ENCODE measurements at regions not wholly inside any gene's neighbourhood (a gene's known extent, or its start where the extent isn't known, plus 50 kb on each side); places are given as distances from the start of the nearest gene placed in this dataset.

DNA sequence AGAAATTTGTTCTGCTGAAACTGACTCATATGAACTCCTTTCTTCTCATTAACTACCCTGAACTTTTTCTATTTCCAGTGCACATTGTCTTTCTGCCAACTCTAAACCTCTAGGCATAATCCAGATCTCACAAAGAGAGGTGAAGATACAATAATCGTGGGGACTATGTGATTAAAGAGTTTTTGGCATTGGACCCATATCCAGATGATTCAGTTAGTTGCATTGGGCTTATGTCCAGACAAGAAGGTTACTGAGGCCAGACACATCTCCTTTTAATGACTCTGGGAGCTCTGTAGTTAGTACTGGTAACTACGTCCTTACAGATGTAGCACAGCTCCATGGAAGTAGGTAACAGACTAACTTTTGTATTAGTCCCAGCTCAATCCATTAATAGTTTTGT is 273.0 kb downstream of the CASP12 start:
- no peak for TF ChIP-seq RAD21 (IDR thresholded peaks at IDR 0.05; ENCODE audit: low read depth)
- TF ChIP-seq YY1 (IDR thresholded peaks at IDR 0.05; ENCODE audit: low read depth): no peak
- TF ChIP-seq, protein P1, sequence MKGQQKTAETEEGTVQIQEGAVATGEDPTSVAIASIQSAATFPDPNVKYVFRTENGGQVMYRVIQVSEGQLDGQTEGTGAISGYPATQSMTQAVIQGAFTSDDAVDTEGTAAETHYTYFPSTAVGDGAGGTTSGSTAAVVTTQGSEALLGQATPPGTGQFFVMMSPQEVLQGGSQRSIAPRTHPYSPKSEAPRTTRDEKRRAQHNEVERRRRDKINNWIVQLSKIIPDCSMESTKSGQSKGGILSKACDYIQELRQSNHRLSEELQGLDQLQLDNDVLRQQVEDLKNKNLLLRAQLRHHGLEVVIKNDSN (IDR thresholded peaks at IDR 0.05): no peak
- TF ChIP-seq TCF12 (IDR thresholded peaks at IDR 0.05; ENCODE audit: low read depth): no peak
- no peak for TF ChIP-seq TEAD4 (IDR thresholded peaks at IDR 0.05)
- TF ChIP-seq, protein P2, sequence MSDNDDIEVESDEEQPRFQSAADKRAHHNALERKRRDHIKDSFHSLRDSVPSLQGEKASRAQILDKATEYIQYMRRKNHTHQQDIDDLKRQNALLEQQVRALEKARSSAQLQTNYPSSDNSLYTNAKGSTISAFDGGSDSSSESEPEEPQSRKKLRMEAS (IDR thresholded peaks at IDR 0.05): no peak
- no peak for TF ChIP-seq EP300 (IDR thresholded peaks at IDR 0.05; ENCODE audit: borderline replicate concordance)
- TF ChIP-seq, protein P3, sequence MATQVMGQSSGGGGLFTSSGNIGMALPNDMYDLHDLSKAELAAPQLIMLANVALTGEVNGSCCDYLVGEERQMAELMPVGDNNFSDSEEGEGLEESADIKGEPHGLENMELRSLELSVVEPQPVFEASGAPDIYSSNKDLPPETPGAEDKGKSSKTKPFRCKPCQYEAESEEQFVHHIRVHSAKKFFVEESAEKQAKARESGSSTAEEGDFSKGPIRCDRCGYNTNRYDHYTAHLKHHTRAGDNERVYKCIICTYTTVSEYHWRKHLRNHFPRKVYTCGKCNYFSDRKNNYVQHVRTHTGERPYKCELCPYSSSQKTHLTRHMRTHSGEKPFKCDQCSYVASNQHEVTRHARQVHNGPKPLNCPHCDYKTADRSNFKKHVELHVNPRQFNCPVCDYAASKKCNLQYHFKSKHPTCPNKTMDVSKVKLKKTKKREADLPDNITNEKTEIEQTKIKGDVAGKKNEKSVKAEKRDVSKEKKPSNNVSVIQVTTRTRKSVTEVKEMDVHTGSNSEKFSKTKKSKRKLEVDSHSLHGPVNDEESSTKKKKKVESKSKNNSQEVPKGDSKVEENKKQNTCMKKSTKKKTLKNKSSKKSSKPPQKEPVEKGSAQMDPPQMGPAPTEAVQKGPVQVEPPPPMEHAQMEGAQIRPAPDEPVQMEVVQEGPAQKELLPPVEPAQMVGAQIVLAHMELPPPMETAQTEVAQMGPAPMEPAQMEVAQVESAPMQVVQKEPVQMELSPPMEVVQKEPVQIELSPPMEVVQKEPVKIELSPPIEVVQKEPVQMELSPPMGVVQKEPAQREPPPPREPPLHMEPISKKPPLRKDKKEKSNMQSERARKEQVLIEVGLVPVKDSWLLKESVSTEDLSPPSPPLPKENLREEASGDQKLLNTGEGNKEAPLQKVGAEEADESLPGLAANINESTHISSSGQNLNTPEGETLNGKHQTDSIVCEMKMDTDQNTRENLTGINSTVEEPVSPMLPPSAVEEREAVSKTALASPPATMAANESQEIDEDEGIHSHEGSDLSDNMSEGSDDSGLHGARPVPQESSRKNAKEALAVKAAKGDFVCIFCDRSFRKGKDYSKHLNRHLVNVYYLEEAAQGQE (IDR thresholded peaks at IDR 0.05; ENCODE audit: low read depth): no peak
- no peak for TF ChIP-seq EGR1 (IDR thresholded peaks at IDR 0.05)
